Parathyroid adenoma (tissue), 2 donors: ENCODE measurements at regions not wholly inside any gene's neighbourhood (a gene's known extent, or its start where the extent isn't known, plus 50 kb on each side); places are given as distances from the start of the nearest gene placed in this dataset.

ENCODE experiments used
- H2AFZ ChIP-seq: fragments of 300-600 bp; sonication (generic); one replicate; pipeline ENCODE4 v1.7.0; 2017; ENCODE audit warnings: antibody characterized with exemption, mild to moderate bottlenecking
- H3K27ac ChIP-seq: fragments of 300-600 bp; sonication (generic); one replicate; pipeline ENCODE4 v1.7.0; 2017
- H3K27me3 ChIP-seq: fragments of 300-600 bp; sonication (generic); one replicate; pipeline ENCODE4 v1.7.0; 2017; ENCODE audit warnings: low read length; ENCODE audit not compliant: control insufficient read depth, insufficient read depth
- H3K36me3 ChIP-seq: fragments of 300-600 bp; sonication (generic); one replicate; pipeline ENCODE4 v1.7.0; 2017; ENCODE audit warnings: low read length; ENCODE audit not compliant: control insufficient read depth, insufficient read depth
- H3K4me1 ChIP-seq: fragments of 300-600 bp; sonication (generic); one replicate; pipeline ENCODE4 v1.7.0; 2017; ENCODE audit warnings: control low read depth
- H3K4me2 ChIP-seq: fragments of 300-600 bp; sonication (generic); one replicate; pipeline ENCODE4 v1.7.0; 2017; ENCODE audit warnings: low read length
- H3K4me3 ChIP-seq: fragments of 300-600 bp; sonication (generic); one replicate; pipeline ENCODE4 v1.7.0; 2017; ENCODE audit warnings: low read depth, low read length
- H3K79me2 ChIP-seq: fragments of 300-600 bp; sonication (generic); one replicate; pipeline ENCODE4 v1.7.0; 2017; ENCODE audit warnings: control low read depth
- H3K9ac ChIP-seq: fragments of 300-600 bp; sonication (generic); one replicate; pipeline ENCODE4 v1.7.0; 2017; ENCODE audit warnings: mild to moderate bottlenecking
- H3K9me3 ChIP-seq: fragments of 300-600 bp; sonication (generic); one replicate; pipeline ENCODE4 v1.7.0; 2017; ENCODE audit warnings: low read length; ENCODE audit not compliant: control insufficient read depth
- TF ChIP-seq, protein P1 (sequence below): fragments of 300-600 bp; sonication (generic); IDR thresholded peaks from one replicate; pipeline ENCODE4 v1.7.0; 2017; ENCODE audit warnings: antibody characterized with exemption, mild to moderate bottlenecking
- donor health status: primary hyperparathyroidism.

DNA sequence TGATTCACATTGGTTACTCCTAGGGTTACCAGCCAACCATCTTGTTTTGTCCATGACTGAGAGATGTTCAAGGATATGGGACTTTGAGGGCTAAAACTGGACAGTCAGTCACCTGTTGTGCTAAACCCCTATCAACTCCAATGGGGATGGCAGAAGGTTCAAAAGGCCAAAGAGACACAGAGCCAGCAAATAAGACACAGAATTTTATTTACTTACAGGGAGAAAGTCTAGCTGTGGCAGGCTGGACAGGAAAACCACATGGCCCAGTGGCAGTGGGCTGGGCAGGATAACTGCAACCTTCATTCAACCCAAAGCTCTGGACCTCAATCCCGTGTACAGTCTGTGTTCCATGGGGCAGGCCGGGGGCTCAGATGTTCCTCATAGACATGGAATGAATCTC, 326.7 kb upstream of the RPS6KA3 start:
- Histone ChIP-seq H3K4me3 (no peak overlapping the region), H3K27me3 (no peaks in the 10 kb centered on the region), H2AFZ (no peak overlapping the region), H3K79me2 (no peaks in the 10 kb centered on the region), H3K27ac (no peak overlapping the region), H3K4me1 (no peaks in the 10 kb centered on the region), H3K9me3 (no peaks in the 10 kb centered on the region), H3K36me3 (no peaks in the 10 kb centered on the region), H3K4me2 (no peak overlapping the region), H3K9ac (no peak overlapping the region)
- TF ChIP-seq, protein P1, sequence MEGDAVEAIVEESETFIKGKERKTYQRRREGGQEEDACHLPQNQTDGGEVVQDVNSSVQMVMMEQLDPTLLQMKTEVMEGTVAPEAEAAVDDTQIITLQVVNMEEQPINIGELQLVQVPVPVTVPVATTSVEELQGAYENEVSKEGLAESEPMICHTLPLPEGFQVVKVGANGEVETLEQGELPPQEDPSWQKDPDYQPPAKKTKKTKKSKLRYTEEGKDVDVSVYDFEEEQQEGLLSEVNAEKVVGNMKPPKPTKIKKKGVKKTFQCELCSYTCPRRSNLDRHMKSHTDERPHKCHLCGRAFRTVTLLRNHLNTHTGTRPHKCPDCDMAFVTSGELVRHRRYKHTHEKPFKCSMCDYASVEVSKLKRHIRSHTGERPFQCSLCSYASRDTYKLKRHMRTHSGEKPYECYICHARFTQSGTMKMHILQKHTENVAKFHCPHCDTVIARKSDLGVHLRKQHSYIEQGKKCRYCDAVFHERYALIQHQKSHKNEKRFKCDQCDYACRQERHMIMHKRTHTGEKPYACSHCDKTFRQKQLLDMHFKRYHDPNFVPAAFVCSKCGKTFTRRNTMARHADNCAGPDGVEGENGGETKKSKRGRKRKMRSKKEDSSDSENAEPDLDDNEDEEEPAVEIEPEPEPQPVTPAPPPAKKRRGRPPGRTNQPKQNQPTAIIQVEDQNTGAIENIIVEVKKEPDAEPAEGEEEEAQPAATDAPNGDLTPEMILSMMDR: no peak

DNA sequence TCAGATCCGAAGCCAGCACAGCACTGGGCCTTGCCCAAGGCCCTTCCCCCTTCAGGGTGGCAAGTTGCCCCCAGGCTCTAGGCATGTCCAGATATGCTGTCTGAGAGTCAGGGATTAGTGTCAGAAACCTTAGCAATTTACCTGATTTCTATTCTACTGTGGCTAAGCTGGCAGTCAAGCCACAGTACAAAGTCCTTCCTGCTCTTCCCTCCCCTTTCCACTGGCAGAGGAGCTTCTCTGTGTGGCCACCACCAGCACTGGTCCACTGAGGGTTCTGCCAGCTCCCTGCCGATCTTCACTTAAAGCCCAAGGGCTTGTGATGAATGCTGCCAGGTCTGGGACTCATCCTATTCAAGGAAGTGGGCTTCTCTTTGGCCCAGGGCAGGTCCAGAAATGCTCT, 324.5 kb upstream of the RPS6KA3 start:
- Histone ChIP-seq H3K27ac (no peak overlapping the region), H3K79me2 (no peaks in the 10 kb centered on the region), H3K27me3 (no peaks in the 10 kb centered on the region), H3K9me3 (no peaks in the 10 kb centered on the region), H3K9ac (no peak overlapping the region), H3K4me3 (no peak overlapping the region), H2AFZ (no peak overlapping the region), H3K4me2 (no peak overlapping the region), H3K36me3 (no peaks in the 10 kb centered on the region), H3K4me1 (no peaks in the 10 kb centered on the region)
- TF ChIP-seq, protein P1: no peak

DNA sequence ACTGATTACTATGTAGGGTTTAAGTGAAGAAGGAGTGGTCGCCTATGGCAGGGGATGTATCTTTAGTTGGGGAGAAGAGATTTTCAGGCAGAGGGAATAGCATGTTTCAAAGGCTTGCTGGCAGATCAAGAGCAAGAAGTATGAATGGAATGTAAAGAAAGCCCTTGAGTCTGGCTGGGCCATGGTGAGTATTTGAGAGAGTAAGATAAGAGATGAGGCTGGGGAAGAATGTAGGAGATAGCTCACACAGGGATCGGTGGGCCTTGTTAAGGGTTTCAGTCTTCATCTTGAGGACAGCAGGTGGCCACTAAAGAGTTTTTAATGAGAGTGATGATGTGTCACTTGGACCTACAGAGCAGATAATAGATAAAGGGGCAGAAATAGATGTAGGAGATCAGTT, 319.1 kb upstream of the RPS6KA3 start:
- Histone ChIP-seq H3K36me3 (no peaks in the 10 kb centered on the region), H3K27me3 (no peaks in the 10 kb centered on the region), H3K4me2 (no peak overlapping the region), H3K4me3 (no peak overlapping the region), H3K4me1 (no peaks in the 10 kb centered on the region), H3K9me3 (no peaks in the 10 kb centered on the region), H3K27ac (no peak overlapping the region), H3K79me2 (no peaks in the 10 kb centered on the region), H3K9ac (no peak overlapping the region), H2AFZ (no peak overlapping the region)
- TF ChIP-seq, protein P1: no peak

DNA sequence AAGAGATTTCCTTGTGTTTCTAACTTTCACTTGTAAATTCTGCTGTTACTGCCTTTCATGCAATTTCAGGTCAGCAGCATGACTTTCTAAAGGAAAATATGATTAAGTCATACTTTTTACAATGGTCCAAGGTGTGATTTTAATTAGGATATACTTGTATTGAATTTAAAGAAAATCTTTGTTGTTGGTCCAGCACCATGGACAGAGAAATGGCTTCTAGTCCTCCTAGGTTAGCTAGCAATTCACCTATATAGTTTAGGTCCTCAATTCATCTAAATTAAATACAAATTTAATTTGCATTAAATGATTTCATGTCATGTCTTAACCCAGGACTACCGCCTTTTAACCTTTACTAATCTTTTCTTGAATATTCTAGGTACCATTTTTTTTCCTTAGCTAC, 304.9 kb upstream of the RPS6KA3 start:
- H2AFZ ChIP-seq: no peak overlapping the region
- TF ChIP-seq, protein P1: no peak
- no peak overlapping the region for H3K27ac ChIP-seq
- H3K9me3 ChIP-seq: no peaks in the 10 kb centered on the region
- H3K79me2 ChIP-seq: no peaks in the 10 kb centered on the region
- no peaks in the 10 kb centered on the region for H3K4me1 ChIP-seq
- no peak overlapping the region for H3K4me3 ChIP-seq
- no peak overlapping the region for H3K4me2 ChIP-seq
- H3K27me3 ChIP-seq: no peaks in the 10 kb centered on the region
- no peaks in the 10 kb centered on the region for H3K36me3 ChIP-seq
- no peak overlapping the region for H3K9ac ChIP-seq

DNA sequence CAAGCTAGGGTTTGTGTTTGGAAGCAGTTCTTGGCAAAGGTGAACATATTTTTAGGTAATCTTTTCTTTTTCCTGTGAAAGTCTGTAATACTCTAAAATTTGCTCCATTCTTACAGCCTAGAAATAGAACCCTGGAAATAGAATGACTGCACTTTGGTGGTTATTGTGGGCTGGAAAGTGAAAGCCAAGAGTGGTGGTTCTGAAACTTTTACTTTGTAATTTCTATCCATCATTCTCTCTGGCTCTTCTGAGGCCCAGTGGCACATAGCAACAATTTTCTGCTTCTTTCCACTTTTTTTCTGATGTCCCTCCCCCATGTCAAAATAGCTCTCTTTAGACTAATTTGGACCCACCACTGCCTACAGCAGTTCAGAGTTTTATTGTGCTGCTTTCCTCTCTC, 300.4 kb upstream of the RPS6KA3 start:
- H3K27me3 ChIP-seq: no peaks in the 10 kb centered on the region
- H3K4me2 ChIP-seq: no peak overlapping the region
- TF ChIP-seq, protein P1: no peak
- no peak overlapping the region for H3K27ac ChIP-seq
- H3K36me3 ChIP-seq: no peaks in the 10 kb centered on the region
- no peaks in the 10 kb centered on the region for H3K79me2 ChIP-seq
- H3K9ac ChIP-seq: no peak overlapping the region
- no peaks in the 10 kb centered on the region for H3K4me1 ChIP-seq
- no peak overlapping the region for H2AFZ ChIP-seq
- no peaks in the 10 kb centered on the region for H3K9me3 ChIP-seq
- no peak overlapping the region for H3K4me3 ChIP-seq
